Colonic mucosa (tissue), 4 donors: ENCODE measurements at regions not wholly inside any gene's neighbourhood (a gene's known extent, or its start where the extent isn't known, plus 50 kb on each side); places are given as distances from the start of the nearest gene placed in this dataset.

ENCODE experiments used
- DNase-seq: peaks from one replicate; pipeline ENCODE4 v3.0.0-alpha.2; 2020
- H3K27ac ChIP-seq: fragments of 200-600 bp; one replicate; pipeline ENCODE4 v1.8.0; 2021
- H3K27me3 ChIP-seq: fragments of 200-600 bp; one replicate; pipeline ENCODE4 v1.8.0; 2021
- H3K36me3 ChIP-seq: fragments of 200-600 bp; one replicate; pipeline ENCODE4 v1.8.0; 2021
- H3K4me1 ChIP-seq: fragments of 200-600 bp; one replicate; pipeline ENCODE4 v1.8.0; 2021; ENCODE audit warnings: mild to moderate bottlenecking
- H3K4me3 ChIP-seq: fragments of 200-600 bp; one replicate; pipeline ENCODE4 v1.8.0; 2021
- H3K9ac ChIP-seq, 2 donors: one replicate each; pipeline ENCODE4 v1.7.0; 2013; ENCODE audit warnings: control low read depth in 2 of 2, low read depth in 2 of 2, low read length in 2 of 2
- H3K9me3 ChIP-seq: fragments of 200-600 bp; one replicate; pipeline ENCODE4 v1.8.0; 2021
- CTCF ChIP-seq: fragments of 200-600 bp; IDR thresholded peaks from one replicate; pipeline ENCODE4 v1.8.0; 2022; ENCODE audit warnings: antibody characterized with exemption, mild to moderate bottlenecking
- intact Hi-C: fragments of 100-400 bp; cut with DNase I; formaldehyde crosslinking; loops from one replicate; pipeline ENCODE4 v1.14.1; 2022
- donor health status: healthy.
- donor health status: DM: no; HTN: no; CAD: no.
- donor health status: DM: no; HTN: no; CAD: no.

GRCh38 chr13:58619396-58620113 lies 988.0 kb downstream of the PCDH17 start:
- Histone ChIP-seq H3K4me1 (no peaks in the 10 kb centered on the region), H3K36me3 (no peaks in the 10 kb centered on the region), H3K9me3 (no peaks in the 10 kb centered on the region), H3K4me3 (no peak overlapping the region), H3K27me3 (no peaks in the 10 kb centered on the region), H3K27ac (no peak overlapping the region), H3K9ac (no peak overlapping the region)
- intact Hi-C loops = no loop called here
- DNase-seq = no peak
- no peak for TF ChIP-seq CTCF

DNA sequence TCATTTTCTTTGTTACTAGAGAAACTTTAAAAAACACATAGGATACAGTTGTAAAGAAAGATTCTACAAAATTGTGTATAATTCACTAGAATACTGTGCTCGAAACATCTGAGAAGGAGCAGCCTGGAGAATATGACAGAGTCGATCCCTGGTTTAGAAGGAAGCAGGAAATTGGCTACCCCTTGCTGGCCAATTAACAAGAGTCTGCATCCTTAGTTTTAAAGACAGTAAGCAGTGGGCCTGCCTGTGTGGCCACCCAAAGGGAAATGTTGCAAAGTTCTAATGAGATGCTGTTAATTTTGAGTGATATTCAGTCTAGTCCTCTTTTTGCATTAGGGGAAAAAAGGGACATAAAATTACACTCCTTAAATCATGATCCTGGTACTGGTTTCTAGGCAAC lies 988.6 kb downstream of the PCDH17 start:
- intact Hi-C loops = no loop called here

GRCh38 chr13:58625703-58626389 lies 994.3 kb downstream of the PCDH17 start:
- Histone ChIP-seq H3K27me3 (no peaks in the 10 kb centered on the region), H3K36me3 (no peaks in the 10 kb centered on the region), H3K4me3 (no peak overlapping the region), H3K9me3 (no peaks in the 10 kb centered on the region), H3K27ac (no peak overlapping the region), H3K4me1 (no peaks in the 10 kb centered on the region), H3K9ac (no peak overlapping the region)
- intact Hi-C loops = no loop called here
- DNase-seq = no peak
- TF ChIP-seq CTCF = no peak

More for the DNA sequence above, 988.6 kb downstream of the PCDH17 start:
- Histone ChIP-seq H3K4me1 (no peaks in the 10 kb centered on the region), H3K9ac (no peak overlapping the region), H3K27me3 (no peaks in the 10 kb centered on the region), H3K4me3 (no peak overlapping the region), H3K36me3 (no peaks in the 10 kb centered on the region), H3K27ac (no peak overlapping the region), H3K9me3 (no peaks in the 10 kb centered on the region)
- no peak for TF ChIP-seq CTCF
- DNase-seq = no peak

- no peak overlapping the region for H3K9ac ChIP-seq
- H3K9me3 ChIP-seq = no peaks in the 10 kb centered on the region
- H3K4me1 ChIP-seq = no peaks in the 10 kb centered on the region
- intact Hi-C loops = no loop called here
- H3K36me3 ChIP-seq = no peaks in the 10 kb centered on the region
- no peak overlapping the region for H3K27ac ChIP-seq
- DNase-seq = no peak
- no peak overlapping the region for H3K4me3 ChIP-seq
- no peak for TF ChIP-seq CTCF
- no peaks in the 10 kb centered on the region for H3K27me3 ChIP-seq
Measured at GRCh38 chr13:58630794-58631193, 999.2 kb downstream of the PCDH17 start.

DNA sequence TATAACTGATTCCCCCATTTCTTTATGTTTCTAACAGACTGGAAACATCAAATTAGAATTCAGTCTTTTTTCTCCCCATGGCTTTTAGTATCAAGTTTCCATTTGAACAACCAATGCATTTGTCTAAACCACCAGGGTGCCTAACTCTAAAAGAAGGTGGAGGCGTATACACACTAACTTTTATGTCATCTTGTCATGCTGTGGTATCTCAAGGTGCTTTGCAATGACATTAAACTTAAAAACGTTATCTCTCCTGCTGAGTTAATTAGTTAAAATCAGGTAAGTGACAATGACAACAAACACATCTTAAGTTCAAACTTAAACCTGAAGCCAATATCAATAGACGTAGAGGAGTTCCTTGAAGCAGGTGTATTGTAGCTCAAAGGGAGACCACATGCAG lies 1001.7 kb downstream of the PCDH17 start:
- no peak overlapping the region for H3K4me3 ChIP-seq
- H3K9ac ChIP-seq = no peak overlapping the region
- H3K27me3 ChIP-seq = no peaks in the 10 kb centered on the region
- no peak for TF ChIP-seq CTCF
- no peak overlapping the region for H3K27ac ChIP-seq
- H3K4me1 ChIP-seq = no peaks in the 10 kb centered on the region
- no peaks in the 10 kb centered on the region for H3K9me3 ChIP-seq
- H3K36me3 ChIP-seq = no peaks in the 10 kb centered on the region
- intact Hi-C loops = no loop called here
- no peak for DNase-seq
